Upper lobe of left lung (tissue), 6 donors: ENCODE measurements at regions not wholly inside any gene's neighbourhood (a gene's known extent, or its start where the extent isn't known, plus 50 kb on each side); places are given as distances from the start of the nearest gene placed in this dataset.

Experiments used
- ATAC-seq, 2 donors: fragments of 200-7000 bp; cut with Tn5 transposase; one replicate each; pipeline ENCODE4 v1.9.1; 2022; ENCODE audit warnings: mild to moderate bottlenecking in 2 of 2, moderate library complexity in 2 of 2; ENCODE audit not compliant: low FRiP score in 2 of 2
- DNase-seq, 2 donors: peaks; one replicate each; pipeline ENCODE4 v3.0.0-alpha.2; 2019 to 2020
- H3K27ac ChIP-seq, 4 donors: fragments of 200-600 bp; sonication (generic); one replicate each; pipeline ENCODE4 v1.5.1; 2016 to 2019
- H3K27me3 ChIP-seq, 4 donors: fragments of 200-600 bp; sonication (generic); one replicate each; pipeline ENCODE4 v1.5.1; 2017 to 2019
- H3K36me3 ChIP-seq, 4 donors: fragments of 200-600 bp; sonication (generic); one replicate each; pipeline ENCODE4 v1.5.1; 2016 to 2019
- H3K4me1 ChIP-seq, 4 donors: fragments of 200-600 bp; sonication (generic); one replicate each; pipeline ENCODE4 v1.5.1; 2018 to 2019
- H3K4me3 ChIP-seq, 4 donors: fragments of 200-600 bp; sonication (generic); one replicate each; pipeline ENCODE4 v1.5.1; 2017 to 2019; ENCODE audit warnings: mild to moderate bottlenecking in 2 of 4, moderate library complexity in 1 of 4
- H3K9me3 ChIP-seq, 4 donors: fragments of 200-600 bp; sonication (generic); one replicate each; pipeline ENCODE4 v1.5.1; 2018 to 2019
- EP300 ChIP-seq, 4 donors: sonication (generic); formaldehyde crosslinking; IDR thresholded peaks; one replicate each; pipeline ENCODE4 v1.5.1; 2017; ENCODE audit warnings: antibody characterized with exemption in 4 of 4, control low read depth in 2 of 4
- POLR2A ChIP-seq, 4 donors: fragments of 450-650 bp; IDR thresholded peaks; one replicate each; pipeline ENCODE4 v1.5.1; 2016 to 2017; ENCODE audit warnings: antibody characterized with exemption in 4 of 4, mild to moderate bottlenecking in 2 of 4
- POLR2AphosphoS5 ChIP-seq, 2 donors: sonication (generic); formaldehyde crosslinking; IDR thresholded peaks; one replicate each; pipeline ENCODE4 v1.5.1; 2017; ENCODE audit warnings: antibody characterized with exemption in 2 of 2
- WGBS, 2 donors: methylation state at CpG; one replicate each; pipeline ENCODE4 v1.1.5; 2017 to 2018; 5-methylcytosine and 5-hydroxymethylcytosine counted together
- TF ChIP-seq, protein P1 (sequence below), 6 experiments: fragments of 450-650 bp in 4 of 6; fragments of 200-600 bp in 2 of 6; sonication (generic) in 2 of 6; IDR thresholded peaks; one replicate each; pipeline ENCODE4 v1.5.1; 2016 to 2019; ENCODE audit warnings: antibody characterized with exemption in 6 of 6
- donor health status: DM: no; HTN: no; CAD: no; lungs with moderate emphysema.
- donor health status: DM: no; HTN: yes; CAD: no; lungs with severe emphysema.

DNA sequence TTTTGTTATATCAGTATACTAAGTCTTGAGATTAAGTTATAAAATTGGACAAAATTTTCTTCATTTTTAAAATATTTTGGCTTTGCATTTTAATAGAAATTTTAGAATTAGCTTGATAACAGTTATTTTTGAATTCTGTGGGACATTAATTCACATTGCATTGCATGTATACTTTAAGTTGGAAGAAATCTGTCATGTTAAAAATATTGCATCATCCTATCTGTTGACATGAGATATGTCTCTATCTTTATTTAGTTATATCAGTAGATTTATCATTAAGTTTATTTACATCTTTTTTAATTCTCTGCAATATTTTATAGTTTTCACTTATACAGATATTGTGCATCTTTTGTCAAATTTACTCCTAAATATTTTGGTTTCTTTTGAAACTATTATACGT, 904.6 kb upstream of the NR2F2 start:
- Histone ChIP-seq H3K27me3 (no peaks in the 10 kb centered on the region), H3K9me3 (peaks cover 0 to 9% (median 0%) of the 10 kb centered on the region in 4 donors), H3K27ac (no peak overlapping the region), H3K4me3 (no peak overlapping the region), H3K36me3 (no peaks in the 10 kb centered on the region), H3K4me1 (no peaks in the 10 kb centered on the region)
- DNase-seq (no peak), ATAC-seq (no peak)
- TF ChIP-seq POLR2A (IDR thresholded peaks at IDR 0.05) = no peak
- TF ChIP-seq, protein P1, sequence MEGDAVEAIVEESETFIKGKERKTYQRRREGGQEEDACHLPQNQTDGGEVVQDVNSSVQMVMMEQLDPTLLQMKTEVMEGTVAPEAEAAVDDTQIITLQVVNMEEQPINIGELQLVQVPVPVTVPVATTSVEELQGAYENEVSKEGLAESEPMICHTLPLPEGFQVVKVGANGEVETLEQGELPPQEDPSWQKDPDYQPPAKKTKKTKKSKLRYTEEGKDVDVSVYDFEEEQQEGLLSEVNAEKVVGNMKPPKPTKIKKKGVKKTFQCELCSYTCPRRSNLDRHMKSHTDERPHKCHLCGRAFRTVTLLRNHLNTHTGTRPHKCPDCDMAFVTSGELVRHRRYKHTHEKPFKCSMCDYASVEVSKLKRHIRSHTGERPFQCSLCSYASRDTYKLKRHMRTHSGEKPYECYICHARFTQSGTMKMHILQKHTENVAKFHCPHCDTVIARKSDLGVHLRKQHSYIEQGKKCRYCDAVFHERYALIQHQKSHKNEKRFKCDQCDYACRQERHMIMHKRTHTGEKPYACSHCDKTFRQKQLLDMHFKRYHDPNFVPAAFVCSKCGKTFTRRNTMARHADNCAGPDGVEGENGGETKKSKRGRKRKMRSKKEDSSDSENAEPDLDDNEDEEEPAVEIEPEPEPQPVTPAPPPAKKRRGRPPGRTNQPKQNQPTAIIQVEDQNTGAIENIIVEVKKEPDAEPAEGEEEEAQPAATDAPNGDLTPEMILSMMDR (IDR thresholded peaks at IDR 0.05) = no peak
- no peak for TF ChIP-seq POLR2AphosphoS5 (IDR thresholded peaks at IDR 0.05)
- TF ChIP-seq EP300 (IDR thresholded peaks at IDR 0.05) = no peak
- WGBS, 2 donors = 97 to 98% methylated on average over 1 of the region's 1 CpG

DNA sequence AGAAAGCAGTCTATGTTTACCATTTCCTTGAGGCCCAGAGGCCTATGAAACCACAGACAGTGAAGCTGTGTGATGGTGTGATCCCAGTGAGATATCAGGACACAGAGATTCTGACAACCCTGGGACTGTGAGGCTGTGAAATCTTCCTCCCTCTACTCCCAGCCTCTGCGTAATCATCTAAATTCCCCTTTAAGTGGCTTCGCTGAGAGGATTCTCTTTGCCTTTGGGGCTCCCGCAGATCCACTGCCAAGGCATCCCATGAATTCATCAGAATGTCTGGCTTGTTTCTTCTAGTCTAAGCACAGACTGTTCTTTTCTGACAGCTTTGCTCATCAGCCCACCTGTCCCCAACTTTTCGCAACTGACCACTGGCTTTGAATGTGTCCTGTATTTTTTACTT, 901.2 kb upstream of the NR2F2 start:
- no peak for ATAC-seq
- H3K4me3 ChIP-seq = no peak overlapping the region
- 81 to 92% methylated on average over 4 of the region's 4 CpGs for WGBS, 2 donors
- DNase-seq = no peak
- H3K4me1 ChIP-seq = no peaks in the 10 kb centered on the region
- no peaks in the 10 kb centered on the region for H3K9me3 ChIP-seq
- no peaks in the 10 kb centered on the region for H3K27me3 ChIP-seq
- H3K36me3 ChIP-seq = no peaks in the 10 kb centered on the region
- no peak overlapping the region for H3K27ac ChIP-seq
- TF ChIP-seq POLR2A (IDR thresholded peaks at IDR 0.05) (no peak), EP300 (IDR thresholded peaks at IDR 0.05) (no peak), POLR2AphosphoS5 (IDR thresholded peaks at IDR 0.05) (no peak)
- TF ChIP-seq, protein P1 (IDR thresholded peaks at IDR 0.05) = no peak

DNA sequence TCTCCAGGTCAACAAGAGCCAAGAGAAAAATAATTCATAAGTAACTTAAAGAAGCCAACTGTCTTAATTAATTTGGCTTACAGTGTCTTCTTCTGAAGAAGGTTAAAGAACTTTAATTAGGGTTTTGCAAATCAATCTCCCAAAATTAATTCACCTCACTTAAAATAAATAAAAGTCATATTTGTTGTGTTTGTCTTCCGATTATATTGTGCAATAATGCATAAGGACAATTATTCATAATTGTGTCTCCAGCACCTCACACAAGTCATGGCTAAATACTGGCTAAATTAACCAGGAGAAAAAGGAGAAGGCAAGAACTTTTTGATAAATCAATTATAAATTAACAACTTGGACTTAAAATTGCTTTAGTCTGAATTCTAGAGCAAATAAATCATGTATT, 899.0 kb upstream of the NR2F2 start:
- Histone ChIP-seq H3K4me1 (no peaks in the 10 kb centered on the region), H3K27ac (no peak overlapping the region), H3K4me3 (no peak overlapping the region), H3K9me3 (no peaks in the 10 kb centered on the region), H3K27me3 (no peaks in the 10 kb centered on the region), H3K36me3 (no peaks in the 10 kb centered on the region)
- WGBS, 2 donors = 66 to 75% methylated on average over 1 of the region's 1 CpG
- DNase-seq (no peak), ATAC-seq (no peak)
- TF ChIP-seq, protein P1 (IDR thresholded peaks at IDR 0.05) = no peak
- TF ChIP-seq POLR2AphosphoS5 (IDR thresholded peaks at IDR 0.05) (no peak), POLR2A (IDR thresholded peaks at IDR 0.05) (no peak), EP300 (IDR thresholded peaks at IDR 0.05) (no peak)

DNA sequence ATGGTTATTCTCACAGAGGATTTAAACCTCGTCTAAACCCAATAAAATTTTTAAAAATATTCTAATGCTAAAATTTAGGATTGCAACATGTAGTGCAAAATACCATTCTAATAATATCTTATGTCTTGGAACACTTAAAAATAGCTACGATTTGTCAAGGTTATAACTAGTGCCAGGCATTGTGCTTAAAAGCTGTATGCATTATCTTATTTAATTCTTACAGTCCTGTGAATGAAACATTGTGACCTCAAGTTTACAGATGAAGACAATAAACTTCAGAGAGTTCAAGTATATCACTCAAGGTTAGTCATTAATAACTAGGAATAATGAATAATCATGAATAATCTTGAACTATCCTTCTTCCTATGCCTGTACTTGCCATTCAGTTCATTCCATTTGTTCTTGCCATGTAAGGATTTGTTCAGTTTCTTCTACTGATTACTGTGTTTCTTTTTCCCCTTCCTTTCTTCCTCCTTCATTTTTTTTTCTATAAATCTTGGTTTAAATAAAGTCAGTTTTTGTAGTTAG, 897.6 kb upstream of the NR2F2 start:
- Histone ChIP-seq H3K4me1 (no peaks in the 10 kb centered on the region), H3K27me3 (no peaks in the 10 kb centered on the region), H3K27ac (no peak overlapping the region), H3K4me3 (no peak overlapping the region), H3K9me3 (no peaks in the 10 kb centered on the region), H3K36me3 (no peaks in the 10 kb centered on the region)
- DNase-seq (no peak), ATAC-seq (no peak)
- WGBS, 2 donors = 62 to 74% methylated on average over 2 of the region's 2 CpGs
- TF ChIP-seq POLR2AphosphoS5 (IDR thresholded peaks at IDR 0.05) = no peak

DNA sequence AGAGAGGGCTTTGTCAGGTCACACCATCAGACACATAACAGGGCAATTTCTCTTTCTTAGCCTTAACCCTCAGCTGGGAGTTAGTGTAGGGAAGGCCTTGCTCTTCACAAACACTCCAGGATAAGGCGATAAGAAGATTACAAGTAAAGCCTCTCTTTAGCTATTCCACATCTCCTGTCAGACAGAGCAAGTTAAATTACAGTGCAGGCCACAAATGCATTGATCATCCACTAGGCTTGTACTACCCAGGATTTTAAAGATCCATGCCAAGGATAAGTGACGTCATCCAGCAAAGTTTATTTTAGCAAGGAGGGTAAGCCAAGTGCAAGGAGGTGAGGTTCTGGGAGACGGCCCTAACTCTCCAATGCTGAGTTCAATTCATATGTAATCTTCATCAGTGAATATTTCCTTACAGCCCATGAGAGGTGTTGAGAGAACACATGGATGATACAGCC, 890.6 kb upstream of the NR2F2 start:
- Histone ChIP-seq H3K27me3 (no peaks in the 10 kb centered on the region), H3K27ac (peak overlapping the region in 3 of 4 donors; percentile 42 to 66 (median 42)), H3K4me3 (no peak overlapping the region), H3K4me1 (no peaks in the 10 kb centered on the region), H3K9me3 (no peaks in the 10 kb centered on the region), H3K36me3 (no peaks in the 10 kb centered on the region)
- DNase-seq (no peak), ATAC-seq (no peak)
- TF ChIP-seq, protein P1 (IDR thresholded peaks at IDR 0.05) = no peak
- TF ChIP-seq EP300 (IDR thresholded peaks at IDR 0.05) (no peak), POLR2AphosphoS5 (IDR thresholded peaks at IDR 0.05) (no peak), POLR2A (IDR thresholded peaks at IDR 0.05) (no peak)
- WGBS, 2 donors = 52 to 64% methylated on average over 3 of the region's 3 CpGs
